ENCODE measurements at regions not wholly inside any gene's neighbourhood (a gene's known extent, or its start where the extent isn't known, plus 50 kb on each side); places are given as distances from the start of the nearest gene placed in this dataset.

DNA sequence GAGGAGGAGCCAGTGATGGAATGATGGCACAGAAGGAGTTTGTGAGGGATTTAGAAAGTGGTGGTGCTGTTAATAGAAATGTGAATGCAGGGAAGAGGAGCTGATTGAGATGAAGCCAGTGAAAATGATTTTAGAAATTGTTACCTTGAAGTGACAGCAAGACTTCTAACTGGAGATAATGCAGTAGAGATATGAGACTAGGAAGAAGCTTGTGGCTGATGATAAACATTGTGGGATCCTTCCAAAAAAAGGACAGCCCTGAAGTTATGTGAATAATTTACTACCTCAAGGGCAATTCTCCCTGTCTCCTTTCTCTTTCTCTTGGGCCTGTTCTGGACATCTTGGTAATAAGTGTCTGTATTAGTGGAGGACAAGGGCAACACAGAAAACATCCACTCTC lies 138.6 kb downstream of the LSMEM1 start:
- ChIA-PET POLR2A (no interaction called here), CTCF (ENCODE audit: low intra/inter-chr PET ratio, low total read pairs) (no interaction called here)
- no peak overlapping the region for H3K4me3 ChIP-seq (replicated peaks in 1 of 3; ENCODE audit: insufficient read depth in 1 of 3, low read depth in 2 of 3, low read length in 3 of 3)
- in situ Hi-C loops (cut with HindIII; ENCODE audit: extremely low pct_ligation_motif_present, low pct_unique_long_range_greater_than_20kb) (no loop called here), intact Hi-C loops (cut with micrococcal nuclease; ENCODE audit: unreplicated experiment) (no loop called here)
- no peak overlapping the region for H2AFZ ChIP-seq (ENCODE audit: low read length)
- ATAC-seq = no peak
- H3K4me1 ChIP-seq (ENCODE audit: insufficient read depth, low read length) = no peaks in the 10 kb centered on the region
- no peak overlapping the region for H3K4me2 ChIP-seq (ENCODE audit: low read depth, low read length)
- TF ChIP-seq ZNF619 (CRISPR knock-in tag; IDR thresholded peaks at IDR 0.05) (no peak), HDAC1 (CRISPR knock-in tag; IDR thresholded peaks at IDR 0.05) (no peak), ZNF180 (CRISPR knock-in tag; IDR thresholded peaks at IDR 0.05; ENCODE audit: borderline replicate concordance, low read depth) (no peak), ZNF563 (CRISPR knock-in tag; IDR thresholded peaks at IDR 0.05) (no peak), ZNF878 (CRISPR knock-in tag; IDR thresholded peaks at IDR 0.05) (no peak), RARA (CRISPR knock-in tag; IDR thresholded peaks at IDR 0.05) (no peak), ZNF296 (CRISPR knock-in tag; conservative IDR thresholded peaks at IDR 0.05) (no peak)
- BruUV-seq (replicated peaks) = no TSS peak
- no peak for FAIRE-seq
- H3K79me2 ChIP-seq (ENCODE audit: insufficient read depth, low read length) = no peaks in the 10 kb centered on the region
- no peaks in the 10 kb centered on the region; a peak in 1 of 5 replicates for H3K27me3 ChIP-seq (ENCODE audit: control insufficient read depth in 1 of 2, insufficient read depth in 2 of 2, low read length in 2 of 2)
- no peaks in the 10 kb centered on the region for H3K9me3 ChIP-seq (ENCODE audit: low read length)
- H3K36me3 ChIP-seq (replicated peaks in 1 of 2; ENCODE audit: control insufficient read depth in 1 of 2, insufficient read depth in 2 of 2, low read length in 2 of 2) = no peaks in the 10 kb centered on the region
- H4K20me1 ChIP-seq (ENCODE audit: insufficient read depth, low read length) = no peaks in the 10 kb centered on the region
- H3K27ac ChIP-seq (ENCODE audit: extremely low read length, insufficient read depth, low read length) = no peak overlapping the region
- DNase-seq (ENCODE audit: low spot score) = no peak
- no peak overlapping the region for H3K9ac ChIP-seq (ENCODE audit: insufficient read depth, low read depth, low read length)

DNA sequence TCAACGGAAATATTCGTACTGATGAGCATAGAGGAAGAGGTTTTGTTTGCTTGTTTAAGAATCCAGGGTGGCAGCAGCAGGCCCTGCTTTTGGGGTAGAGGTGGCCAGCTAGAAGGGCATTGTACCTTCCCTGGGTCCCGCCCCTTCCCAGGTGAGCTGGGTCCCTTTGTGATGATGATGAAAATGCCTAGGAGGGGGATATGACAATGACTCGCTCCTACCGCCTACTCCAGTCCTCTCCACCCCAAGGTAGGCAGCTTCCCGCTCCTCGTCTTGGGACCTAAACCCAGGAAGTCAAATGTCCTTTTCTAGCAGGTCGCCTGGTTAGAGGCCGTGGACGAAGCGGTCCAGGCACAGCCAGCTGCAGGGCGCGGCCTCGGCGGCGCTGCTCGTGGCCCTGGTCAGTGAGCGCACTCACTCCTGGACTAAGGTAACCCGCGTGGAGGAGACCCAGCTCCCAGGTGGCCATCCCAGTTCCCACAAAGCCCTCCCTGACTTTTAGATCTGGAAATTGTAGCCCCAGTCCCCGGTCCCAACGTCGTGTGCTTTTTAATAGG lies 141.4 kb downstream of the LSMEM1 start:
- TF ChIP-seq, protein P1, sequence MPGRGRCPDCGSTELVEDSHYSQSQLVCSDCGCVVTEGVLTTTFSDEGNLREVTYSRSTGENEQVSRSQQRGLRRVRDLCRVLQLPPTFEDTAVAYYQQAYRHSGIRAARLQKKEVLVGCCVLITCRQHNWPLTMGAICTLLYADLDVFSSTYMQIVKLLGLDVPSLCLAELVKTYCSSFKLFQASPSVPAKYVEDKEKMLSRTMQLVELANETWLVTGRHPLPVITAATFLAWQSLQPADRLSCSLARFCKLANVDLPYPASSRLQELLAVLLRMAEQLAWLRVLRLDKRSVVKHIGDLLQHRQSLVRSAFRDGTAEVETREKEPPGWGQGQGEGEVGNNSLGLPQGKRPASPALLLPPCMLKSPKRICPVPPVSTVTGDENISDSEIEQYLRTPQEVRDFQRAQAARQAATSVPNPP (CRISPR knock-in tag; IDR thresholded peaks at IDR 0.05) = no peak
- TF ChIP-seq, protein P2, sequence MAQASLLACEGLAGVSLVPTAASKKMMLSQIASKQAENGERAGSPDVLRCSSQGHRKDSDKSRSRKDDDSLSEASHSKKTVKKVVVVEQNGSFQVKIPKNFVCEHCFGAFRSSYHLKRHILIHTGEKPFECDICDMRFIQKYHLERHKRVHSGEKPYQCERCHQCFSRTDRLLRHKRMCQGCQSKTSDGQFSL (CRISPR knock-in tag; IDR thresholded peaks at IDR 0.05) = no peak
- TF ChIP-seq TCF12 (IDR thresholded peaks at IDR 0.05) (no peak), TCF12 (CRISPR knock-in tag; IDR thresholded peaks at IDR 0.05) (no peak), ZNF737 (CRISPR knock-in tag; IDR thresholded peaks at IDR 0.05; ENCODE audit: borderline replicate concordance) (no peak), CHD4 (IDR thresholded peaks at IDR 0.05; ENCODE audit: borderline replicate concordance, low read length) (no peak), SP2 (CRISPR knock-in tag; IDR thresholded peaks at IDR 0.05) (no peak)
- TF ChIP-seq, protein P3, sequence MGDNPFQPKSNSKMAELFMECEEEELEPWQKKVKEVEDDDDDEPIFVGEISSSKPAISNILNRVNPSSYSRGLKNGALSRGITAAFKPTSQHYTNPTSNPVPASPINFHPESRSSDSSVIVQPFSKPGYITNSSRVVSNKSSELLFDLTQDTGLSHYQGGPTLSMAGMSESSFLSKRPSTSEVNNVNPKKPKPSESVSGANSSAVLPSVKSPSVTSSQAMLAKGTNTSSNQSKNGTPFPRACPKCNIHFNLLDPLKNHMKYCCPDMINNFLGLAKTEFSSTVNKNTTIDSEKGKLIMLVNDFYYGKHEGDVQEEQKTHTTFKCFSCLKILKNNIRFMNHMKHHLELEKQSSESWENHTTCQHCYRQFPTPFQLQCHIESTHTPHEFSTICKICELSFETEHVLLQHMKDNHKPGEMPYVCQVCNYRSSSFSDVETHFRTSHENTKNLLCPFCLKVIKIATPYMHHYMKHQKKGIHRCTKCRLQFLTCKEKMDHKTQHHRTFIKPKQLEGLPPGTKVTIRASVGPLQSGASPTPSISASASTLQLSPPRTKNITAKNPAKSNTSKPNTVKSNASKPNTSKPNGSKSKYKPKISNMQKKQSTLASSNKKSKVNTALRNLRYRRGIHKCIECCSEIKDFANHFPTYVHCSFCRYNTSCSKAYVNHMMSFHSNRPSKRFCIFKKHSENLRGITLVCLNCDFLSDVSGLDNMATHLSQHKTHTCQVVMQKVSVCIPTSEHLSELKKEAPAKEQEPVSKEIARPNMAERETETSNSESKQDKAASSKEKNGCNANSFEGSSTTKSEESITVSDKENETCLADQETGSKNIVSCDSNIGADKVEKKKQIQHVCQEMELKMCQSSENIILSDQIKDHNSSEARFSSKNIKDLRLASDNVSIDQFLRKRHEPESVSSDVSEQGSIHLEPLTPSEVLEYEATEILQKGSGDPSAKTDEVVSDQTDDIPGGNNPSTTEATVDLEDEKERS (CRISPR knock-in tag; IDR thresholded peaks at IDR 0.05) = no peak
- Histone ChIP-seq H3K27me3 (ENCODE audit: control insufficient read depth in 1 of 2, insufficient read depth in 2 of 2, low read length in 2 of 2) (no peaks in the 10 kb centered on the region; a peak in 1 of 5 replicates), H3K27ac (ENCODE audit: extremely low read length, insufficient read depth, low read length) (no peak overlapping the region), H3K79me2 (ENCODE audit: insufficient read depth, low read length) (no peaks in the 10 kb centered on the region), H3K9ac (ENCODE audit: insufficient read depth, low read depth, low read length) (no peak overlapping the region), H2AFZ (ENCODE audit: low read length) (no peak overlapping the region), H3K4me2 (ENCODE audit: low read depth, low read length) (no peak overlapping the region), H3K9me3 (ENCODE audit: low read length) (no peaks in the 10 kb centered on the region), H3K4me1 (ENCODE audit: insufficient read depth, low read length) (no peaks in the 10 kb centered on the region), H4K20me1 (ENCODE audit: insufficient read depth, low read length) (no peaks in the 10 kb centered on the region), H3K36me3 (replicated peaks in 1 of 2; ENCODE audit: control insufficient read depth in 1 of 2, insufficient read depth in 2 of 2, low read length in 2 of 2) (no peaks in the 10 kb centered on the region), H3K4me3 (replicated peaks in 1 of 3; ENCODE audit: insufficient read depth in 1 of 3, low read depth in 2 of 3, low read length in 3 of 3) (no peak overlapping the region)
- intact Hi-C loops (cut with micrococcal nuclease; ENCODE audit: unreplicated experiment) = no loop called here
- no peak for ATAC-seq
- ChIA-PET CTCF (ENCODE audit: low intra/inter-chr PET ratio, low total read pairs) (no interaction called here), POLR2A (no interaction called here)
- DNase-seq (ENCODE audit: low spot score) = no peak
- FAIRE-seq = no peak
- in situ Hi-C loops (cut with HindIII; ENCODE audit: extremely low pct_ligation_motif_present, low pct_unique_long_range_greater_than_20kb) = no loop called here
- 65% methylated on average over 9 of the region's 23 CpGs for WGBS (ENCODE audit: low lambda C conversion rate)
- no TSS peak for BruUV-seq (replicated peaks)

All from HepG2 (cell line).